HEK293 (cell line): ENCODE measurements at regions not wholly inside any gene's neighbourhood (a gene's known extent, or its start where the extent isn't known, plus 50 kb on each side); places are given as distances from the start of the nearest gene placed in this dataset.

Source experiments
- INSM2 ChIP-seq: fragments of 450-650 bp; formaldehyde crosslinking; IDR thresholded peaks from 2 replicates; pipeline ENCODE4 v1.5.1; 2016; ENCODE audit warnings: missing biosample characterization, missing genetic modification characterization
- SP2 ChIP-seq: fragments of 450-650 bp; formaldehyde crosslinking; IDR thresholded peaks from 2 replicates; pipeline ENCODE4 v1.5.1; 2016; ENCODE audit warnings: missing biosample characterization, missing genetic modification characterization
- ZNF19 ChIP-seq: fragments of 450-650 bp; formaldehyde crosslinking; IDR thresholded peaks from 2 replicates; pipeline ENCODE4; 2016; ENCODE audit warnings: missing biosample characterization, missing genetic modification characterization, low read depth
- TF ChIP-seq, protein P1 (sequence below): fragments of 450-650 bp; formaldehyde crosslinking; IDR thresholded peaks from 2 replicates; pipeline ENCODE4 v1.5.1; 2016; ENCODE audit warnings: missing biosample characterization, missing genetic modification characterization

- TF ChIP-seq, protein P1, sequence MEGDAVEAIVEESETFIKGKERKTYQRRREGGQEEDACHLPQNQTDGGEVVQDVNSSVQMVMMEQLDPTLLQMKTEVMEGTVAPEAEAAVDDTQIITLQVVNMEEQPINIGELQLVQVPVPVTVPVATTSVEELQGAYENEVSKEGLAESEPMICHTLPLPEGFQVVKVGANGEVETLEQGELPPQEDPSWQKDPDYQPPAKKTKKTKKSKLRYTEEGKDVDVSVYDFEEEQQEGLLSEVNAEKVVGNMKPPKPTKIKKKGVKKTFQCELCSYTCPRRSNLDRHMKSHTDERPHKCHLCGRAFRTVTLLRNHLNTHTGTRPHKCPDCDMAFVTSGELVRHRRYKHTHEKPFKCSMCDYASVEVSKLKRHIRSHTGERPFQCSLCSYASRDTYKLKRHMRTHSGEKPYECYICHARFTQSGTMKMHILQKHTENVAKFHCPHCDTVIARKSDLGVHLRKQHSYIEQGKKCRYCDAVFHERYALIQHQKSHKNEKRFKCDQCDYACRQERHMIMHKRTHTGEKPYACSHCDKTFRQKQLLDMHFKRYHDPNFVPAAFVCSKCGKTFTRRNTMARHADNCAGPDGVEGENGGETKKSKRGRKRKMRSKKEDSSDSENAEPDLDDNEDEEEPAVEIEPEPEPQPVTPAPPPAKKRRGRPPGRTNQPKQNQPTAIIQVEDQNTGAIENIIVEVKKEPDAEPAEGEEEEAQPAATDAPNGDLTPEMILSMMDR (tag by site-specific recombination) = no peak
- no peak for TF ChIP-seq ZNF19 (tag by site-specific recombination)
- no peak for TF ChIP-seq INSM2
- no peak for TF ChIP-seq SP2 (tag by site-specific recombination)
Observed at GRCh38 chr11:25613451-25613850, 718.5 kb upstream of the ANO3 start.
